HG03520 (cell line): ENCODE measurements at regions not wholly inside any gene's neighbourhood (a gene's known extent, or its start where the extent isn't known, plus 50 kb on each side); places are given as distances from the start of the nearest gene placed in this dataset.

Experiments used
- ATAC-seq: cut with Tn5 transposase; IDR thresholded peaks from one replicate; pipeline ENCODE4 v1.9.1; 2021; ENCODE audit warnings: mild to moderate bottlenecking, moderate library complexity; ENCODE audit not compliant: unreplicated experiment

- ATAC-seq = no peak
These were observed 957.1 kb downstream of the PCDH18 start for GRCh38 chr4:136575146-136575545.

GRCh38 chr4:136573460-136573859 is 958.8 kb downstream of the PCDH18 start:
- ATAC-seq = no peak

GRCh38 chr4:136571315-136571714 is 961.0 kb downstream of the PCDH18 start:
- no peak for ATAC-seq

- ATAC-seq = no peak
These were observed 969.5 kb downstream of the PCDH18 start for GRCh38 chr4:136562834-136563233.

- ATAC-seq = no peak
These were observed 973.3 kb downstream of the PCDH18 start for GRCh38 chr4:136558940-136559494.

- ATAC-seq = no peak
These were observed 974.9 kb downstream of the PCDH18 start for GRCh38 chr4:136557396-136557795.

GRCh38 chr4:136554033-136554432 is 978.3 kb downstream of the PCDH18 start:
- no peak for ATAC-seq

GRCh38 chr4:136551753-136552152 is 980.5 kb downstream of the PCDH18 start:
- ATAC-seq = no peak

- no peak for ATAC-seq
These were observed 991.5 kb downstream of the PCDH18 start for GRCh38 chr4:136540747-136541146.

GRCh38 chr4:136528131-136528530 is 1004.2 kb downstream of the PCDH18 start:
- ATAC-seq = no peak

- no peak for ATAC-seq
These were observed 1005.8 kb downstream of the PCDH18 start for GRCh38 chr4:136526517-136526916.

GRCh38 chr4:136524039-136524438 is 1008.3 kb downstream of the PCDH18 start:
- ATAC-seq = no peak

GRCh38 chr4:136516371-136516770 is 1015.9 kb downstream of the PCDH18 start:
- ATAC-seq = no peak

- no peak for ATAC-seq
These were observed 1027.3 kb downstream of the PCDH18 start for GRCh38 chr4:136505020-136505419.

GRCh38 chr4:136495851-136496250 is 1036.4 kb downstream of the PCDH18 start:
- no peak for ATAC-seq

- ATAC-seq = no peak
These were observed 1037.2 kb downstream of the PCDH18 start for GRCh38 chr4:136495076-136495475.

GRCh38 chr4:136489101-136489500 is 1043.2 kb downstream of the PCDH18 start:
- ATAC-seq = no peak

- no peak for ATAC-seq
These were observed 1047.3 kb downstream of the PCDH18 start for GRCh38 chr4:136484996-136485395.

- ATAC-seq = no peak
These were observed 1055.5 kb downstream of the PCDH18 start for GRCh38 chr4:136476753-136477152.

- ATAC-seq = no peak
These were observed 1061.2 kb downstream of the PCDH18 start for GRCh38 chr4:136471051-136471450.

GRCh38 chr4:136465691-136466090 is 1066.6 kb downstream of the PCDH18 start:
- no peak for ATAC-seq

GRCh38 chr4:136463941-136464340 is 1068.4 kb downstream of the PCDH18 start:
- ATAC-seq = no peak

GRCh38 chr4:136461533-136461932 is 1070.8 kb downstream of the PCDH18 start:
- ATAC-seq = no peak
